ENCODE measurements at regions not wholly inside any gene's neighbourhood (a gene's known extent, or its start where the extent isn't known, plus 50 kb on each side); places are given as distances from the start of the nearest gene placed in this dataset.
"Not testable (repeated sequence)": the region's sequence is repeated elsewhere in the genome, so short reads cannot be mapped to it uniquely, and the experiment has no call there.

GRCh38 chr2:226536410-226536809 is 263.2 kb downstream of the IRS1 start:
- Histone ChIP-seq H3K9ac (ENCODE audit: insufficient read depth, low read depth, low read length) (no peak overlapping the region), H3K9me3 (ENCODE audit: low read length) (peaks cover 5% of the 10 kb centered on the region; the same call in 1 of the 2 replicates), H3K27ac (ENCODE audit: extremely low read length, insufficient read depth, low read length) (no peak overlapping the region), H3K79me2 (ENCODE audit: insufficient read depth, low read length) (no peaks in the 10 kb centered on the region), H3K4me3 (replicated peaks in 1 of 3; ENCODE audit: insufficient read depth in 1 of 3, low read depth in 2 of 3, low read length in 3 of 3) (no peak overlapping the region), H3K27me3 (ENCODE audit: control insufficient read depth in 1 of 2, insufficient read depth in 2 of 2, low read length in 2 of 2) (no peaks in the 10 kb centered on the region), H3K36me3 (replicated peaks in 1 of 2; ENCODE audit: control insufficient read depth in 1 of 2, insufficient read depth in 2 of 2, low read length in 2 of 2) (no peaks in the 10 kb centered on the region), H4K20me1 (ENCODE audit: insufficient read depth, low read length) (no peaks in the 10 kb centered on the region), H2AFZ (ENCODE audit: low read length) (no peak overlapping the region), H3K4me1 (ENCODE audit: insufficient read depth, low read length) (0 out of 2 replicates have a peak, but pooled peaks cover 5% of the 10 kb centered on the region), H3K4me2 (ENCODE audit: low read depth, low read length) (no peak overlapping the region)
- 85% methylated on average over 7 of the region's 7 CpGs for WGBS (ENCODE audit: low lambda C conversion rate)
- ATAC-seq (no peak), DNase-seq (ENCODE audit: low spot score) (no peak), FAIRE-seq (no peak)
- ChIA-PET CTCF (ENCODE audit: low intra/inter-chr PET ratio, low total read pairs) (no interaction called here), POLR2A (no interaction called here)
- 0 out of 2 replicates have a peak, but pooled peaks have one; percentile 64 for TF ChIP-seq FOXO4 (CRISPR knock-in tag; conservative IDR thresholded peaks at IDR 0.05)
- TF ChIP-seq ZNF34 (CRISPR knock-in tag; IDR thresholded peaks at IDR 0.05; ENCODE audit: borderline replicate concordance): no peak
- in situ Hi-C loops (cut with HindIII; ENCODE audit: extremely low pct_ligation_motif_present, low pct_unique_long_range_greater_than_20kb) (no loop called here), intact Hi-C loops (cut with micrococcal nuclease; ENCODE audit: unreplicated experiment) (no loop called here)
- BruUV-seq (replicated peaks): no TSS peak

- H4K20me1 ChIP-seq (ENCODE audit: insufficient read depth, low read length); H3K9ac ChIP-seq (ENCODE audit: insufficient read depth, low read depth, low read length); H3K36me3 ChIP-seq (replicated peaks in 1 of 2; ENCODE audit: control insufficient read depth in 1 of 2, insufficient read depth in 2 of 2, low read length in 2 of 2); H3K4me3 ChIP-seq (replicated peaks in 1 of 3; ENCODE audit: insufficient read depth in 1 of 3, low read depth in 2 of 3, low read length in 3 of 3); H3K27me3 ChIP-seq (ENCODE audit: control insufficient read depth in 1 of 2, insufficient read depth in 2 of 2, low read length in 2 of 2); intact Hi-C loops (cut with micrococcal nuclease; ENCODE audit: unreplicated experiment); H3K79me2 ChIP-seq (ENCODE audit: insufficient read depth, low read length); H3K4me1 ChIP-seq (ENCODE audit: insufficient read depth, low read length); POLR2A ChIA-PET; CTCF ChIA-PET (ENCODE audit: low intra/inter-chr PET ratio, low total read pairs); in situ Hi-C loops (cut with HindIII; ENCODE audit: extremely low pct_ligation_motif_present, low pct_unique_long_range_greater_than_20kb); H3K4me2 ChIP-seq (ENCODE audit: low read depth, low read length); H2AFZ ChIP-seq (ENCODE audit: low read length); H3K27ac ChIP-seq (ENCODE audit: extremely low read length, insufficient read depth, low read length); DNase-seq (ENCODE audit: low spot score); H3K9me3 ChIP-seq (ENCODE audit: low read length); ATAC-seq; FAIRE-seq; BruUV-seq (replicated peaks): not testable (repeated sequence)
- 87% methylated on average over 4 of the region's 4 CpGs for WGBS (ENCODE audit: low lambda C conversion rate)
- TF ChIP-seq MNT (IDR thresholded peaks at IDR 0.05): peak; percentile 5; the same call in 1 of the 2 replicates
Observed at GRCh38 chr2:226532976-226533375, 266.6 kb downstream of the IRS1 start.
